Stimulated activated naive CD8-positive, alpha-beta T cell treated with anti-CD3 and anti-CD28 coated beads, Interleukin-15, amount 100 ng/mL, for 72 hours (primary cell): ENCODE measurements at regions not wholly inside any gene's neighbourhood (a gene's known extent, or its start where the extent isn't known, plus 50 kb on each side); places are given as distances from the start of the nearest gene placed in this dataset.

Experiments
- ATAC-seq: fragments of 150-1000 bp; cut with Tn5 transposase; 2 replicates; pipeline ENCODE4 v1.10.0; 2021; ENCODE audit warnings: mild to moderate bottlenecking, moderate library complexity
- DNase-seq, 2 donors: peaks; one replicate each; pipeline ENCODE4 v3.0.0; 2021 to 2022
- H3K27ac Mint-ChIP-seq, 2 donors: one replicate each; pipeline ENCODE4 v1.8.0; 2022; ENCODE audit warnings: mild to moderate bottlenecking in 2 of 2, mixed read lengths in 2 of 2, moderate library complexity in 2 of 2
- H3K27me3 Mint-ChIP-seq: one replicate; pipeline ENCODE4 v1.8.0; 2022; ENCODE audit warnings: mixed read lengths
- H3K4me1 Mint-ChIP-seq: one replicate; pipeline ENCODE4 v1.8.0; 2022; ENCODE audit warnings: mild to moderate bottlenecking, mixed read lengths
- H3K4me3 Mint-ChIP-seq, 2 donors: one replicate each; pipeline ENCODE4 v1.8.0; 2022; ENCODE audit warnings: mild to moderate bottlenecking in 2 of 2, mixed read lengths in 2 of 2, moderate library complexity in 1 of 2
- H3K9me3 Mint-ChIP-seq, 2 donors: one replicate each; pipeline ENCODE4 v1.8.0; 2022; ENCODE audit warnings: mixed read lengths in 2 of 2

DNA sequence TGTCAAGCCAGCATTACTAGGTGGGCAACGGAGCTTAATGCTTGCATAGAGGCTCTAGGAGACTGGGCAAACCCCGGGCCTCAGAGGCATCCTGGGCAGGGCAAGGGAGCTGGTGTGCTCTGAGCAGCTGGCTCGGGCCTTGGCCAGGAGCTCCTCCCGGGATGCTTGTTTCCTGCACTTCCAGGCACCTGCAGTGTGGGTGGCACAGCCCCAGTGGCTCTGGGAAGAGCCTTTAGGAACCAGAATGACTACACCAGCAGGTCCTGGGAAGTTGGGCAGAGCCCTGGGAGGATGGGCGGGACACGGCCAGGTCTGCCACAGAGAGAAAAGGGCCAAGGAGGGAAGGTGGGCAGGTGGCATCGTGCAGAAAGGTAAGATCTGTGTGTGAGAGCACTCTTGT lies 80.4 kb upstream of the CD93 start:
- no peak for ATAC-seq
- Mint-ChIP-seq H3K27ac (no peak overlapping the region), H3K27me3 (no peaks in the 10 kb centered on the region)

DNA sequence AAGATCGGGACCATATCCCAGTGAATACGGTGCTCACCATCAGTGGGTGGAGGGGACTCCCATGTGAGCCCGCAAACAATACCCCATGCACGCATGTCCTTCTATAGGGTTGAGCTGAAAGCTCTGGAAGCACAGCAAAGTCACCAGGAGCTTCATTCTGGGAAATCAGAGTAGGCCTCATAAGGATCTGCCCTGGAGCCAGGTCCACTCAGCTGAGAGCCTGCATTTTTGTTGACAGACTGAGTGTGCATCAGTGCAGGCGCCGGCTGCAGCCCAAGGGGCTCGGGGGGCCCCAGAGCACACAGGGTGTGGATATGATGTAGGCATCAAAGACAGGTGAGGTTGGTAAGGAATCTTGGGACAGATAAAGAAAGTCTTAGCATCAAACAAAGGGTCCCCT lies 79.8 kb upstream of the CD93 start:
- H3K4me1 Mint-ChIP-seq = no peaks in the 10 kb centered on the region
- no peak for ATAC-seq
- no peaks in the 10 kb centered on the region for H3K9me3 Mint-ChIP-seq
- no peaks in the 10 kb centered on the region for H3K27me3 Mint-ChIP-seq
- no peak for DNase-seq
- H3K27ac Mint-ChIP-seq = no peak overlapping the region
- H3K4me3 Mint-ChIP-seq = no peak overlapping the region

More for the DNA sequence above, 80.4 kb upstream of the CD93 start:
- no peak overlapping the region for H3K4me3 Mint-ChIP-seq
- no peaks in the 10 kb centered on the region for H3K4me1 Mint-ChIP-seq
- no peaks in the 10 kb centered on the region for H3K9me3 Mint-ChIP-seq
- DNase-seq = no peak

DNA sequence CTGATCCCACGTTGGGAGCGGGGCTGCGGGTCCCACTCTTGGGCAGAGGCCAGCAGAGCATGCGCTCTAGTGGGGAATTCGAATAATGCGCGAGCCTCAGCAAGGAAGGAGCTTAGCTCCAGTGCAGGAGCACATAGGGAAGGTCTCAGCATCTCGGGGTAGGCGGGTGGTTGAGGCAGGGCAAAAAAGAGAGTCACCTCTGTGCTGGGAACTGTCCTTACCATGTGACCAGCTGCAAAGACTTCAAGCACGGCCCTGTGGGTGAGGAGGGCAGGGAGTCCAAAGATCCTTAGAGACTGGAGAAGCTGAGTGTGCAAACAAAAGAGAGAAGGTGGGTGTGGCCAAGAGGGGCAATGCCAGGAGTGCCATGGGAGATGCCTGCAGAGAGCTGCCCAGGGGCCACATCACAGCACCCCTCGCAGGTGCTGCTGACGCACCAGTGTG lies 79.2 kb upstream of the CD93 start:
- DNase-seq (no peak), ATAC-seq (no peak)
- Mint-ChIP-seq H3K9me3 (no peaks in the 10 kb centered on the region), H3K4me1 (peaks cover 4% of the 10 kb centered on the region), H3K27ac (no peak overlapping the region), H3K4me3 (no peak overlapping the region), H3K27me3 (no peaks in the 10 kb centered on the region)

DNA sequence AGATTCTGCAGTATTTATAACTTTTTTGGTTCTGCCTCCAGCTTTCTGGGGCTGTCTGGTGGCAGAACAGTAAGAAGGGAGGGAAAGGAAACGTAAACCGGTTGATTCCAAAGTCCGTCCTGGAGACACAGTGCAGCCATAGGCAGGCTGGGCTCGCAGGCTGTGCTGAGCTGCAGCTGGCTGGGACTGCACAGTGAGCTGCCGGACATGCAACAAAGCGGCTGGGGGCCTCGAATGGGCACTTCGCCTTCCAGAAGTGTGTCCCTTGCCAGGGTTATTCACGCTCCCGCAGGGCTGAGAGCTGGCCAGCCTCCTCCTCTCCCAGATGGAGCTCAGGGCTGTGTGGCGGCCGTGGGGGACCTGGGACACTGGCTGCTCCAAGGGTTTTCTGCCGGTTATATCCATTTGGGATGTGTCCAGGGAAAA lies 78.1 kb upstream of the CD93 start:
- Mint-ChIP-seq H3K27me3 (peaks cover 7% of the 10 kb centered on the region), H3K27ac (no peak overlapping the region), H3K9me3 (no peaks in the 10 kb centered on the region), H3K4me1 (peaks cover 13% of the 10 kb centered on the region), H3K4me3 (no peak overlapping the region)
- ATAC-seq = no peak
- no peak for DNase-seq

DNA sequence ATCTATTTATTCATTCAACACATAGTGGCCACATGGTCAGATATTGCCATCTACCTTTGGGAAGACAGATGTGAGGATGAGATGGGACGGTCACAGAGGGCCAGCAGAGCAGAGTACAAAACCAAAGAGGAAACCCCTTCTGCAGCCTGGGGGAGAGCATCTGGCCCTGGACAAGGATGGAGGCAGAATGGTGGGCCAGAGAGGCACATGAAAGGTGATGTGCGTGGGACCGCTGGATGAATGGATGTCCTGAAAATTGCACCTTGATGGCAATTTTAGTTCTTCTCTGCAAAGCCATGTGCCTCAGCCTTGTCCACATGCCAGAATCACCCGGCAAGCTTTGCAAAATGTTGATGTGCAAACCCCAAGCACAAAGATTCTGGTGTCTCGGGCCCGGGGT lies 77.4 kb upstream of the CD93 start:
- peaks cover 7% of the 10 kb centered on the region for H3K27me3 Mint-ChIP-seq
- no peaks in the 10 kb centered on the region for H3K9me3 Mint-ChIP-seq
- H3K4me3 Mint-ChIP-seq = no peak overlapping the region
- DNase-seq (no peak), ATAC-seq (no peak)
- H3K27ac Mint-ChIP-seq = no peak overlapping the region
- H3K4me1 Mint-ChIP-seq = peaks cover 15% of the 10 kb centered on the region

DNA sequence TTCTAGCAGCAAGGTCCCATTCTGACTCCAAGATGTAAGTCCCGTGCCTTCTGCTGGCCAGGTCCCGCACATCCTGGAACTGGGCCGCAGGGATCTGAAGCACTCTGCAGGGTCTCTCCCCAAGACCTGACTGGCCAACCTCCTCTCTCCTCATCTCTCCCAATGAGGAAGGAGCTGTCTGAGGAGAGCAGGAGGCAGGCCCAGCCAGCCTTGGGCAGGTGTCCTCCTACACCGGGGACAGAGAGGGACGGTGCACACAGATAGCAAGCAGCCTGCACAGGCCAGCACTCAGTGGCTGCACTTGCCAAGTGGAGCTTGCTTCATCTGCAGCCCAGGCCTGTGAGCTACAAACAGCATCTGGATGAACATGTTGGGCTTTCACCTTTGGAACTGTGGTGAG lies 76.8 kb upstream of the CD93 start:
- Mint-ChIP-seq H3K9me3 (no peaks in the 10 kb centered on the region), H3K27ac (no peak overlapping the region), H3K4me3 (no peak overlapping the region), H3K4me1 (peaks cover 15% of the 10 kb centered on the region), H3K27me3 (peaks cover 7% of the 10 kb centered on the region)
- ATAC-seq (no peak), DNase-seq (no peak)

DNA sequence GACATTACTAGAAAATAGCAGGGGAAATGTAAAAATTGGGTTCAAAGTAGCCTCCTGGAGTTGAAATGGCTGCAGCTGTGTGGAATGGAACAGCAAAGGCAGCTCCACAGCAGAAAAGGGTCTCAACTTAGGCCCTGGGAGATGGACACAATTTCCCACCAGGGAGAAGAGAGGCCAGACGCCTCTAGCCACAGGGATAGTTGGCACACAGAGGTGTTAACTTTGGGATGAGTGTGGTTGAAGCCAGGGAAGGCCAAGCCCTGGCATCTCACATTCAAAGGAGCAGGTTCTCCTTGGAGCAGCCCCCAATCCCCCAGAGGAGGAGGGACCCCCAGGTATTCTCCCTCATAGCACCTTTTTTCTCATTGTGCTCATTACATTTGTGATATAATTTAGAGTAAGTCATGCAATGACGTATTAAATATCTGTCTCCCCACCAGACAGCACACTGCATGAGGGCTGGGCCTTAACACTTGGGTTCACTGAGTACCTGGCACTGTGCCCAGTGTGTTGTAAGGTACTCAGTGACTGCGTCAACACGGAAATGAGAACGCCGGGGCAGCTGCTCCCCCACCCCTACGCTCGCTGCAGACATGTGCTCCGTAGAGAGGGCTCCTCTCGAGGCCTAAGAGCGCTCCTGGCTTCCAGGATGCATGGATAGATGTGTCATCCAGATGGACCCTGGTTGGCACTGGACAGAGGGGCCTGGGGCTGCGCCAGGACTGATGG lies 76.0 kb upstream of the CD93 start:
- Mint-ChIP-seq H3K4me1 (peaks cover 15% of the 10 kb centered on the region), H3K4me3 (no peak overlapping the region), H3K9me3 (no peaks in the 10 kb centered on the region), H3K27ac (no peak overlapping the region), H3K27me3 (peaks cover 7% of the 10 kb centered on the region)
- DNase-seq = no peak
- ATAC-seq = no peak

DNA sequence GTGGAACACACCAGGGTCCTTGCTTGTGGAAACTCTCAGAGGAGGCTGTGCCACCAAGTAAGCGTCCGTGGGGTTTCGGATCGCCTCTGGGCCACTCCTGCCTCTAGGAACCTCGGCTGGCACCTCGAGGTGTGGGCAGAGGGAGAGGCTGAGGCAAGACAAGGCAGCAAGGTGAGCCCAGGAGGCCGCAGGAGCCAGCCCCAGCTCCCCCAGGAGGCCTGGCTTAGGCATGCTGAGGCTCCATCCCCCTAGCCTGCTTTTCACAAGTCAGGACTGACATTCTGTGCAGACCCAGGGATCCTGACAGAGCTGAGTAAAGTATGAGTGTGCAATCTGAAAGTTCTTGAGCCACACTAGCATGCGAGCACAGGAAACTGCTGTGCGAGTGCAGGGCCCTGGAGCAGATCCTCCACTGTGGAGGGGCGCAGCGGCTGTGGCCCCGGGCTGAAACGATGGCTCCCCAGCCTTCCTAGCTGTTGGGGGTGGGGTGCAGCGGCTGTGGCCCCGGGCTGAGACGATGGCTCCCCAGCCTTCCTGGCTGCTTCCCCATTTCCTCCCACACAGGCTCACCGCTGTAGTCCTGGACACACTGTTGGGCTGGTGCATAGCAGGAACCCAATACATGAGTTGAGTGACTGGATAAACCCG lies 75.2 kb upstream of the CD93 start:
- DNase-seq (no peak), ATAC-seq (peak; percentile 16)
- Mint-ChIP-seq H3K4me3 (no peak overlapping the region), H3K4me1 (peaks cover 15% of the 10 kb centered on the region), H3K27ac (no peak overlapping the region), H3K27me3 (peaks cover 7% of the 10 kb centered on the region), H3K9me3 (no peaks in the 10 kb centered on the region)

DNA sequence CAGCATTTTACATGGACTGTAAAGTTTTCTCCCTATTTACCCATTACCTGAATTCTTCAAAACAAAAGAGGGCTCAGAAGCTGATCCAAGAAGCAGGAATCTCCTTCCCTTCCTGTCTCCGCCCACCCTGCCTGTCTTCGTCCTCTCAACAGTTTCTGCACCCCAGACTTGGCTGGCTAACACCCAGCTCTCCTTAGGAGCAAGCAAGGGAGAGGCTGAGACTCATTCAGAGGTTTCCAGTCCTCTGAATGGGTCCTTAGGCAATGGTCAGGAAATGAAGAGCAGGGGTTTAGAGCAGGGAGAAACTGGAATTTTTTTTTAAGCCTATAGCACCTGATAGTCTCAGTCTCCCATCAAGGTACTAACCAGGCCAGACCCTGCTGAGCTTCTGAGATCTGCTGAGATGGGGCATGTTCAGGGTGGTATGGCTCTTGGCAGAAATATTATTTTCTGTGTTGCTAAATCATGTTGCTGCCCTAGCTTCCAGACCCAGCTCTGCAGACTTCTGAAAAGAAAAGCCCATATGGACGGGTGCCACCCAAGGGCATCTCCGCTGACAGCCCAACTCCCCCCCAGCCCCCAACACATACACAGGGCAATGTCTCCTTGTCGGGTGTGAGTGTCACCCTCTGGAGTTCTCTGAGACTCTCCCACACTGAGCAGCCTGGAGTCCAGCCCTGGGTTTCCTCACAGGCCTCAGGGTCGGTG lies 74.6 kb upstream of the CD93 start:
- Mint-ChIP-seq H3K4me3 (no peak overlapping the region), H3K9me3 (no peaks in the 10 kb centered on the region), H3K4me1 (peaks cover 15% of the 10 kb centered on the region), H3K27me3 (peaks cover 7% of the 10 kb centered on the region), H3K27ac (no peak overlapping the region)
- DNase-seq (no peak), ATAC-seq (peak; percentile 21)

DNA sequence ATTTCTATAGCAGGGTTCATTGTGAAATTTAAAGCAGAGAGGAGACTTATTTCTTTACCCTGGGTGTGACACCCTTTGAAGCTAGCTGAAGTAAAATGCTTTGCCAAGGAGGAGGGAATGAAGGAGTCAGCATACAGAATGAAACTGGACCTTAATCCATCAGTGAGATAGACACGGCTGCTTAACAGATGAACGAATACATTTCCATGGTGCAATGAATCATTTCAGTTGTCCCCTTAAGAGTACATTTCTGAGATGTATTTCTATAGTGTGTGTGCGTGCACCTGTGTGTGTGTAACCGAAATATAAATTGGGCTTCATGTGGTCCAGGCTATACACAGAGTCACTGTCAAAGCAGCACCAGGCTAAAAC lies 73.8 kb upstream of the CD93 start:
- Mint-ChIP-seq H3K9me3 (no peaks in the 10 kb centered on the region), H3K27ac (peak overlapping the region in 1 of 2 donors; percentile 19), H3K4me1 (peaks cover 15% of the 10 kb centered on the region), H3K27me3 (peaks cover 7% of the 10 kb centered on the region), H3K4me3 (no peak overlapping the region)
- DNase-seq (no peak), ATAC-seq (no peak)

DNA sequence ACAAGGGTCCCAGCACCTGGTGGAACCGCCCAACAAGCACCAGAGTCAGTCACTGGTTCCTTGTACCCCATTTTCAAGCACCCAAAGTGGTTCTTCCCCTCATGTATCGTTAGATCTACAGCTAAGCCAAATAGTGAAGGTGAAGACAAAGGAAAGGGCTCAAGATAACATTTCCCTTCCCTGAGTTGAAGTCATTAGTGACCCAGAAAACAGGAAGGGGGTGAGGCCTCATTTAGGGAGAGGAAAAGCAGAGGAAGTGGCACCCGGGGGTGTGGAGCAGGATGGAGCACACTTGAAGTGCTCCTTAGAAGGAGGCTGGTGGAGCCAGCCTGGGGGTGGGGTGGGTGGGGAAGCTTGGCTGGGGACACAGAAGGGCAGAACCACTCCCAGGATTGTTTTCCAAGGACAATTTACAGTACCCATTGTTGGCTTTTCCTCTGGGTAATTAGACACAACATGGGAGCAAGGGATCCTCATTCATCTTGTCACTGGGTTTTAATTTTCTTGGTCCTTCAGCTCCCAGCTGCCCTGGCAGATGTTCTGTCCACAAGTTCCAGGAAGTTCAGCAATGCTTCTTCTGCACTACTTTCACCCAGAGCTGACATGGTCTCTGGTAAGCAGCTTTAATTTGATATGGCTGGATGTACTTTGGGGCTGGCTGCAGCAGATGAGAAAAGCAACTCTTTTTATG lies 73.3 kb upstream of the CD93 start:
- no peak for DNase-seq
- ATAC-seq = no peak
- H3K4me3 Mint-ChIP-seq = no peak overlapping the region
- no peaks in the 10 kb centered on the region for H3K9me3 Mint-ChIP-seq
- H3K4me1 Mint-ChIP-seq = peaks cover 15% of the 10 kb centered on the region
- H3K27me3 Mint-ChIP-seq = peaks cover 7% of the 10 kb centered on the region
- peak overlapping the region; percentile 19 to 57 for H3K27ac Mint-ChIP-seq

DNA sequence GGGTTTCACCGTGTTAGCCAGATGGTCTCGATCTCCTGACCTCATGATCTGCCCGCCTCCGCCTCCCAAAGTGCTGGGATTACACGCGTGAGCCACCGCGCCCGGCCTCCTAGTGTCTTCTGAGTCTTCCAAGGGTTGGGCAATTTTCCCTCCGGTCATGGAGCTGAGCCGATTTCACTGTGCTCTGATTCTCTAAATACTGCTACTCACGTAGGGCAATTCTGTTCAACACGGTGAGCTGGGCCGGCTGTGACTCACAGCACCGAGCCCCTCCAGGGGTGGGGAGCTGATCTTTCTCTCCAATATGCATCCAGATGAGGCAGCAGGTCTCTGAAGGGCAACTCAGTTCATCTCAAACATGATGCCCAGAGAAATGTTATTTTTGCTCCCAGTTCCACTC lies 71.6 kb upstream of the CD93 start:
- DNase-seq (no peak), ATAC-seq (no peak)
- Mint-ChIP-seq H3K27ac (no peak overlapping the region), H3K9me3 (no peaks in the 10 kb centered on the region), H3K4me3 (no peak overlapping the region), H3K27me3 (peaks cover 8% of the 10 kb centered on the region), H3K4me1 (peaks cover 15% of the 10 kb centered on the region)

DNA sequence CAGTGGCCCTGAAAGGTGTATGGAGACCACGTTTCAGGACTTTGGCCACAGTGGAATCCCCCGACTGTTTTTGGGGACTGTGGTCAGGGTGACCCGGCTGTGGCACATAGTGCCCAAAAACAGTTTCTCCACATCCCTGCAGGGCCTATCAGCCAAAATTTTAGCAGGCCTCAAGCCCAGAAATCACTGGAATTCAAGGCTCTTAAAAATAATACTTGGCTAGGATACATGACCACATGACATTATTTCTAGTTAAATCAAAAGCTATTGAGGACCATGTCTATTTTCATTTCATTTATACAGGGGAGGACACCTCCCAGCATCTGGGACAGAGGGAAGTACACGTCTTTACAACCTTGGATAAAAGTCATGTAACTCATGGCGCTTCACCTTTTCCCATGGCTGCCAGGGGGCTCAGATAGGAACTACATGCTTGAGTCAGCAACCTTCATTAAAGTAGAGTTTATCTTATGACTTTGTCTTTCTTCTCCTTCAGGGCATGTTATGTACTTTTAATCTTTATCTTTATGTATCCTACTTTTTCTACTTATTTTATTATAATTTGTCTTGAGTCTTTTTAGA lies 70.8 kb upstream of the CD93 start:
- no peak for ATAC-seq
- Mint-ChIP-seq H3K4me3 (no peak overlapping the region), H3K27me3 (peaks cover 13% of the 10 kb centered on the region), H3K9me3 (no peaks in the 10 kb centered on the region), H3K27ac (no peak overlapping the region), H3K4me1 (peaks cover 15% of the 10 kb centered on the region)
- no peak for DNase-seq

DNA sequence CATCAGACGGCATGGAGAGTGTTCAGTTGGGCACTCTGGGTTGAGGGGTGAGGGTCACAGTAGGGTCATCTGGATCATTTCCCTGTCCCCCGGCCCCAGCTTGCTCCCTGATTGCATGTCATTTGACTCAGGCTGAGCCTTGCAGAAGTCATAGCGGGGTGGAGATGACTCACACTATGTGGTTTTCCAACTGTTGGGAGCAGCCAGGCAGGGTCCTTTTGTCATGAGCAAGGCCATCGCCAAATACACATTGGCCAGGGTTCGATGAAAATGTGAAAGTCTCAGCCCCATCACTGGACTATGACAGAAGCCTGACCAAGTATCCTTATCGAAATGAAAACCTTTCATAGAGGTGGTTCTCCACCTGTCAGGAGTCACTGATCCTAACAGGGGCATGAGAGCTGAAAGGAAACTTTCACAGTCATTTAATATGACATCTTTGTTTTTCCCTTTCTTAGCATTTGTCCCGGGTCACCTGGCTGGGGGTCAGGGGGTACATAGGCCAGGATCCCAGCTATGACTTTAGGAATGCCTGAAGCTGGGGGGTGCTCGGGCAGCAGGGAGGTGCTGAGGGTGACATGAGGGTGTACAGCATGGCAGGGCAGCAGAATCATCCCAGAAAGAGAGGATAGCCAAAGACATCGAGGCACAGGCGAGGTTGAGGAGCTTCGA lies 70.2 kb upstream of the CD93 start:
- Mint-ChIP-seq H3K4me1 (peaks cover 15% of the 10 kb centered on the region), H3K27ac (no peak overlapping the region), H3K4me3 (no peak overlapping the region), H3K27me3 (peaks cover 19% of the 10 kb centered on the region), H3K9me3 (no peaks in the 10 kb centered on the region)
- no peak for ATAC-seq
- no peak for DNase-seq

DNA sequence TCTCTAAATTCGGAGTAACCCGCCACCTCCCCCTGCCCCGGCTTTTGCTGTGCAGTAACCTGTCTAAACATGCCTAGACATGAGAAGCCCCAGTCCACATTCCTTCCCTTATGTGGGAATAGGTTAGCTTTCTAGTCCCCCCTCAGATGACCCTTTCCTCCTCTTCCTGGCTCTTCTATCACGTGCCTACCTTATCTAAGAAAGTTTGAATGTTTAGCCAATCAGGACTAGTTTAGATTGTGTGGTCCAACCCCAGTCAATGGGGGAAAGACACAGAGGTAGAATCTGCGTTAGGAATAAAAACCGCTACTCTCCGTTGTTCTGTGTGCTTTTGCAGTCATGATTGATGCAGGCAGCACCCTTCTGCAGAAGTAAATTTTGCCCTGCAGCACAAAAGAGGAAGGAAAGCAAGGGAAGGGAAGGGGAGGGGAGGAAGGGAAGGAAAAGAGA lies 69.0 kb upstream of the CD93 start:
- DNase-seq (no peak), ATAC-seq (no peak)
- no peaks in the 10 kb centered on the region for H3K9me3 Mint-ChIP-seq
- H3K4me1 Mint-ChIP-seq = peaks cover 9% of the 10 kb centered on the region
- no peak overlapping the region for H3K27ac Mint-ChIP-seq
- H3K4me3 Mint-ChIP-seq = no peak overlapping the region
- peaks cover 30% of the 10 kb centered on the region for H3K27me3 Mint-ChIP-seq
